LNCaP clone FGC (cell line): ENCODE measurements at regions not wholly inside any gene's neighbourhood (a gene's known extent, or its start where the extent isn't known, plus 50 kb on each side); places are given as distances from the start of the nearest gene placed in this dataset.
"Not testable (repeated sequence)": the region's sequence is repeated elsewhere in the genome, so short reads cannot be mapped to it uniquely, and the experiment has no call there.

Experiments used
- DNase-seq: peaks from one replicate; pipeline ENCODE4 v3.0.0-alpha.2; 2011; ENCODE audit warnings: low read depth
- H3K4me3 ChIP-seq: 2 replicates; pipeline ENCODE4 v1.5.1; 2011; ENCODE audit warnings: mild to moderate bottlenecking, low read depth, low read length, control low read depth
- TF ChIP-seq, protein P1 (sequence below): IDR thresholded peaks from 2 replicates; pipeline ENCODE4 v1.5.1; 2012; ENCODE audit warnings: mild to moderate bottlenecking; ENCODE audit not compliant: control insufficient read depth, insufficient read depth; ENCODE audit errors: extremely low read depth

- no peak for DNase-seq
- TF ChIP-seq, protein P1, sequence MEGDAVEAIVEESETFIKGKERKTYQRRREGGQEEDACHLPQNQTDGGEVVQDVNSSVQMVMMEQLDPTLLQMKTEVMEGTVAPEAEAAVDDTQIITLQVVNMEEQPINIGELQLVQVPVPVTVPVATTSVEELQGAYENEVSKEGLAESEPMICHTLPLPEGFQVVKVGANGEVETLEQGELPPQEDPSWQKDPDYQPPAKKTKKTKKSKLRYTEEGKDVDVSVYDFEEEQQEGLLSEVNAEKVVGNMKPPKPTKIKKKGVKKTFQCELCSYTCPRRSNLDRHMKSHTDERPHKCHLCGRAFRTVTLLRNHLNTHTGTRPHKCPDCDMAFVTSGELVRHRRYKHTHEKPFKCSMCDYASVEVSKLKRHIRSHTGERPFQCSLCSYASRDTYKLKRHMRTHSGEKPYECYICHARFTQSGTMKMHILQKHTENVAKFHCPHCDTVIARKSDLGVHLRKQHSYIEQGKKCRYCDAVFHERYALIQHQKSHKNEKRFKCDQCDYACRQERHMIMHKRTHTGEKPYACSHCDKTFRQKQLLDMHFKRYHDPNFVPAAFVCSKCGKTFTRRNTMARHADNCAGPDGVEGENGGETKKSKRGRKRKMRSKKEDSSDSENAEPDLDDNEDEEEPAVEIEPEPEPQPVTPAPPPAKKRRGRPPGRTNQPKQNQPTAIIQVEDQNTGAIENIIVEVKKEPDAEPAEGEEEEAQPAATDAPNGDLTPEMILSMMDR, result no peak
These were observed 68.5 kb downstream of the RGS2 start for GRCh38 chr1:192877283-192877886.

GRCh38 chr1:192878249-192878648, 69.4 kb downstream of the RGS2 start:
- no peak overlapping the region for H3K4me3 ChIP-seq
- DNase-seq, result no peak
- TF ChIP-seq, protein P1, result no peak

More at GRCh38 chr1:192877283-192877886, 68.5 kb downstream of the RGS2 start:
- H3K4me3 ChIP-seq, result no peak overlapping the region

DNA sequence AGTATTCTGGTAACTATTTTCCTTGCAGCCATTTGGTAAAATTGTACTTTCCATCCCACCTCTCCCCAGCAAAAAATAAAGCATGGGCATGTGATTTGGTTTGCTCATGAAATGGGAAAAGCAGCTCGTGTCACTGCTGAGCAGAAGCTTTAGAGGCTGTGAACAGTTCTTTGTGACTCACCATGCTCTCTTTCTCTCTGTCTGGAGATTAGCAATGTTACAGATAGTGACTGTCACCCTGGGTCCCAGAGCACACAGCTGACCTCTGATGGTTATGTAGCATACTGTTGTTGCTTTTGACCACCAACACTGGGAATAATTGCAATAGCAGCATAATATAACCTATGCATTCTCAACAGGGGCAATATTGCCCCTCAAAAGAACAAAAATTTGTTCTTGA, 70.6 kb downstream of the RGS2 start:
- no peak overlapping the region for H3K4me3 ChIP-seq
- no peak for DNase-seq
- TF ChIP-seq, protein P1, result no peak

- TF ChIP-seq, protein P1, result no peak
These were observed 71.4 kb downstream of the RGS2 start for GRCh38 chr1:192880231-192880630.

DNA sequence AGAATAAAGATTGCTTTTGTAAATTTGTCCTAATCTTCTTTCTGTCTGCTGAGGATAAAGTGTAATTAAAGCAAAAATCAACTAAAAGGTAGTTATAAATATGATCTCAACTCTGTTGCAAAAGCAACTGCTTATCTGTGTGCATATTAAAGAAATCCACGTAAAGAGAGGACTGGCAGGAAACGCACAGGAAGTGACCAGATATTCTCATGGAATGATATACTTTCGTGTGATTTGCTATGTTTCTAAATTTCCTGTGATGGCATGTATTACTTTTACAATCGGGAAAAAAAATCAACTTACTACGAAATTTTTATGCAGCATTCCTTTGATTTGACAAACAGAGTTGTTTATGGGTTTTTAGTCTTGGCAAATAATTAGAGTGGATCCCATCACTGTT, 75.4 kb downstream of the RGS2 start:
- H3K4me3 ChIP-seq, result no peak overlapping the region
- TF ChIP-seq, protein P1, result no peak
- DNase-seq, result no peak

More at GRCh38 chr1:192880231-192880630, 71.4 kb downstream of the RGS2 start:
- H3K4me3 ChIP-seq, result no peak overlapping the region
- DNase-seq, result no peak

DNA sequence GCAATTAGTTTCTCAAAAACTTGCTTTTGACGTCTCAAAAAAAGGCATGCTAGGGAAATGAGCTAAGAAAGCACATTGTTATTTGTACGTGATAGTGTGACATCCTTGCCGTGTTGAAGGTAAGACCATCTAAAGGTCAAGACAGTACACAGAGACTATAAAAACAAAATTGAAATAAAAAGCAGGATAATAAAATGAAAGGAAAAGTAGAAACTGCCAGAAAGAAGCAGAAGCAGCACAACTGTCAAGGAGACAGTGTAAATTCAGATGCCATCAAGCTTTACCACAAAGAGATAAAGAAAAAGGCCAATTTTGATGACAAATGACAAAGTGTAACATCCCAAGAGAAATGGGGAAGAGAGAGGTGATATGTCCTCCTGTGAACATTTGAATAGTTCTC, 76.5 kb downstream of the RGS2 start:
- not testable (repeated sequence) for DNase-seq, H3K4me3 ChIP-seq

GRCh38 chr1:192887426-192887825, 78.6 kb downstream of the RGS2 start:
- no peak overlapping the region for H3K4me3 ChIP-seq
- DNase-seq, result no peak
- TF ChIP-seq, protein P1, result no peak

- no peak overlapping the region for H3K4me3 ChIP-seq
- TF ChIP-seq, protein P1, result no peak
- DNase-seq, result no peak
These were observed 79.7 kb downstream of the RGS2 start for GRCh38 chr1:192888574-192888973.
